IMR-90 (cell line): ENCODE measurements at regions not wholly inside any gene's neighbourhood (a gene's known extent, or its start where the extent isn't known, plus 50 kb on each side); places are given as distances from the start of the nearest gene placed in this dataset. TPM values are rescaled to one million over a fixed set of nuclear protein-coding genes. Genes with fewer than 3 reads are reported as not detected.

ENCODE experiments used
- microRNA-seq, 2 experiments: library from miRNA; stranded (forward) in 1 of 2; unstranded in 1 of 2; fragments of 10-50 nt in 1 of 2; fragments of <30 nt in 1 of 2; gene quantifications in 1 of 2; microRNA quantifications in 1 of 2; one replicate each; pipeline versions ENCODE3 to v1.1.0; 2013 to 2020; ENCODE audit not compliant: insufficient read depth in 1 of 2, insufficient read length in 1 of 2, unreplicated experiment in 1 of 2
- small RNA-seq, 5 experiments: library from RNA; depleted of rRNA; stranded (forward); fragments of <200 nt; gene quantifications; one replicate each; pipeline ENCODE3, GENCODE V24; 2012

Small RNAs in the stretch of these regions (microRNA-seq; reads per million reads assigned to microRNA genes)
- not detected for gene AC074050.1 (ENCODE audit: insufficient read depth, insufficient read length)

Small RNAs in the stretch of these regions (small RNA-seq; reads per million reads assigned to genes)
- gene AC074050.1: 0 reads per million in 5 experiments
